WERI-Rb-1 (cell line): ENCODE measurements at regions not wholly inside any gene's neighbourhood (a gene's known extent, or its start where the extent isn't known, plus 50 kb on each side); places are given as distances from the start of the nearest gene placed in this dataset.

ENCODE experiments used
- DNase-seq: peaks from one replicate; pipeline ENCODE4 v3.0.0-alpha.2; 2020
- H3K27ac ChIP-seq: fragments of 250-450 bp; sonication (Bioruptor Pico); 2 replicates; pipeline ENCODE4 v1.5.1; 2020; ENCODE audit warnings: mild to moderate bottlenecking, moderate library complexity
- H3K27me3 ChIP-seq: fragments of 250-450 bp; sonication (Bioruptor Pico); 2 replicates; pipeline ENCODE4 v1.5.1; 2021; ENCODE audit warnings: mild to moderate bottlenecking, low read depth, moderate library complexity; ENCODE audit not compliant: insufficient read depth, severe bottlenecking
- H3K36me3 ChIP-seq: fragments of 250-450 bp; sonication (Bioruptor Pico); 2 replicates; pipeline ENCODE4 v1.5.1; 2020; ENCODE audit warnings: mild to moderate bottlenecking, moderate library complexity
- H3K4me3 ChIP-seq: 2 replicates; pipeline ENCODE4 v1.5.1; 2011; ENCODE audit warnings: low read depth, mild to moderate bottlenecking, control low read depth, low read length
- H3K9me3 ChIP-seq: fragments of 250-450 bp; sonication (Bioruptor Pico); 2 replicates; pipeline ENCODE4 v1.5.1; 2021; ENCODE audit warnings: mild to moderate bottlenecking, moderate library complexity; ENCODE audit not compliant: severe bottlenecking
- TF ChIP-seq, protein P1 (sequence below): IDR thresholded peaks from 2 replicates; pipeline ENCODE4 v1.5.1; 2011; ENCODE audit warnings: low read depth, mild to moderate bottlenecking, control low read depth, inconsistent platforms, low read length

DNA sequence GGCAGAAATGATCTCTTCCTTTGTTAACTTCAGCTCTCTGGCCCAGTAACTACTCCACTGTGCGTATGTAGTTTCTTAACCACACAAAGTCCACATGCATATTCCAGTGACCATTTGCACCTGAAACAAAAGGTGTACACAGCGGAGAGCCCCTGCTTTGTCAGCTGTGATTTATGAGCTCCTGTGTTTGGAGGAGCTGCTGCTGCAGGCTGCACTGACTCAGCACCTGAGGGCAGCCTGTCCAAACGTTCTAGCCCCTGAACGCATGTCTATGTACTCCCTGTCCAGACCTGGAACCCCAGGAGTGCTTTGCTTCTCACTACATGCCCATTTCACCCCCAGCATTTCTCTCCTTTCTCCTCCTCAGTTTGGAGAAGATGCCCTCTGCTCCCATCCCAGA lies 216.1 kb downstream of the ABCC12 start:
- Histone ChIP-seq H3K36me3 (no peaks in the 10 kb centered on the region), H3K9me3 (no peaks in the 10 kb centered on the region), H3K27me3 (no peaks in the 10 kb centered on the region), H3K4me3 (no peak overlapping the region), H3K27ac (no peak overlapping the region)
- TF ChIP-seq, protein P1, sequence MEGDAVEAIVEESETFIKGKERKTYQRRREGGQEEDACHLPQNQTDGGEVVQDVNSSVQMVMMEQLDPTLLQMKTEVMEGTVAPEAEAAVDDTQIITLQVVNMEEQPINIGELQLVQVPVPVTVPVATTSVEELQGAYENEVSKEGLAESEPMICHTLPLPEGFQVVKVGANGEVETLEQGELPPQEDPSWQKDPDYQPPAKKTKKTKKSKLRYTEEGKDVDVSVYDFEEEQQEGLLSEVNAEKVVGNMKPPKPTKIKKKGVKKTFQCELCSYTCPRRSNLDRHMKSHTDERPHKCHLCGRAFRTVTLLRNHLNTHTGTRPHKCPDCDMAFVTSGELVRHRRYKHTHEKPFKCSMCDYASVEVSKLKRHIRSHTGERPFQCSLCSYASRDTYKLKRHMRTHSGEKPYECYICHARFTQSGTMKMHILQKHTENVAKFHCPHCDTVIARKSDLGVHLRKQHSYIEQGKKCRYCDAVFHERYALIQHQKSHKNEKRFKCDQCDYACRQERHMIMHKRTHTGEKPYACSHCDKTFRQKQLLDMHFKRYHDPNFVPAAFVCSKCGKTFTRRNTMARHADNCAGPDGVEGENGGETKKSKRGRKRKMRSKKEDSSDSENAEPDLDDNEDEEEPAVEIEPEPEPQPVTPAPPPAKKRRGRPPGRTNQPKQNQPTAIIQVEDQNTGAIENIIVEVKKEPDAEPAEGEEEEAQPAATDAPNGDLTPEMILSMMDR: no peak
- DNase-seq: no peak

DNA sequence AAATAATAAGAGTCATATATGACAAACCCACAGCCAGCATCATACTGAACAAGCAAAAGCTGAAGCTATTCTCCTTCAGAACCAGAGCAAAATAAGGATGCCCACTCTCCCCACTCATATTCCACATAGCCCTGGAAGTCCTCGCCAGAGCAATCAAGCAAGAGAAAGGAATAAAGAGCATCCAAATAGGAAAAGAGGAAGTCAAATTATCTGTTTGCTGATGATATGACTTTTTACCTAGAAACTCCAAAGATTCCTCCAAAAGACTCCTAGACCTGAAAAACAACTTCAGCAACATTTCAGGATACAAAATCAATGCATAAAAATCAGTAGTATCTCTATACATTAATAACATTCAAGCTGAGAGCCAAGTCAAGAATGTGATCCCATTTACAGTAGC lies 217.5 kb downstream of the ABCC12 start:
- Histone ChIP-seq H3K9me3 (no peaks in the 10 kb centered on the region), H3K27me3 (no peaks in the 10 kb centered on the region), H3K36me3 (no peaks in the 10 kb centered on the region), H3K27ac (no peak overlapping the region), H3K4me3 (no peak overlapping the region)
- TF ChIP-seq, protein P1: no peak
- DNase-seq: no peak

DNA sequence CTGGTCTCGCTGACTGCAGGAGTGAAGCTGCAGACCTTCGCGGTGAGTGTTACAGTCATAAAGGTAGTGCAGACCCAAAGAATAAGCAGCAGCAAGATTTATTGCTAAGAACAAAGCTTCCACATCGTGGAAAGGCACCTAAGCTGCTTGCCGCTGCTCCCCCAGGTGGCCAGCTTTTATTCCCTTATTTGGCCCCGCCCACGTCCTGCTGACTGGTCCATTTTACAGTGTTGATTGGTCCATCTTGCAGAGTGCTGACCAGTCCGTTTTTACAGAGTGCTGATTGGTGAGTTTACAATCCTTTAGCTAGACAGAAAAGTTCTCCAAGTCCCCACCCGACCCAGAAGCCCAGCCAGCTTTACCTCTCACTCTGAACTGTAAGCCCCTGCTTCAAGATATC lies 227.8 kb downstream of the ABCC12 start:
- peak; percentile 32 for DNase-seq
- H3K27me3 ChIP-seq: no peaks in the 10 kb centered on the region
- TF ChIP-seq, protein P1: peak; percentile 20; the same call in 1 of the 2 replicates
- H3K27ac ChIP-seq: no peak overlapping the region
- no peaks in the 10 kb centered on the region for H3K36me3 ChIP-seq
- no peaks in the 10 kb centered on the region for H3K9me3 ChIP-seq
- no peak overlapping the region for H3K4me3 ChIP-seq

DNA sequence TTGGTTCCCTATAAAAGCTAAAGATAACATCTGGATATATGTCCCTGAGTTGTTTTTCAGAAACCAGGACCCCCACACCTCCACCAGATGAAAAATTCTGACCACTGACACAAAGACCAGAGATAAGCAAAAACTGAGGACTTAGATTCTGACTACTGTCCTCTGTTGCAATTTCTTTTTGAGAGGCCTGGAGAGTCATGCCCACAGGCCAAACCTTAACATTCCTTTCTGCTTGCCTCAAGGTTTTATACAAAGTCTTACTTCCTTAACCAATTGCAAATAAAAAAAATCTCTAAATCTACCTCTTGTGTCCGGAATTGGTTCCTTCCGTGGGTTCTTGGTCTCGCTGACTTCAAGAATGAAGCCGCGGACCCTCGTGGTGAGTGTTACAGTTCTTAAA lies 228.5 kb downstream of the ABCC12 start:
- Histone ChIP-seq H3K9me3 (no peaks in the 10 kb centered on the region), H3K27me3 (no peaks in the 10 kb centered on the region), H3K36me3 (no peaks in the 10 kb centered on the region), H3K27ac (no peak overlapping the region), H3K4me3 (no peak overlapping the region)
- TF ChIP-seq, protein P1: no peak
- no peak for DNase-seq

DNA sequence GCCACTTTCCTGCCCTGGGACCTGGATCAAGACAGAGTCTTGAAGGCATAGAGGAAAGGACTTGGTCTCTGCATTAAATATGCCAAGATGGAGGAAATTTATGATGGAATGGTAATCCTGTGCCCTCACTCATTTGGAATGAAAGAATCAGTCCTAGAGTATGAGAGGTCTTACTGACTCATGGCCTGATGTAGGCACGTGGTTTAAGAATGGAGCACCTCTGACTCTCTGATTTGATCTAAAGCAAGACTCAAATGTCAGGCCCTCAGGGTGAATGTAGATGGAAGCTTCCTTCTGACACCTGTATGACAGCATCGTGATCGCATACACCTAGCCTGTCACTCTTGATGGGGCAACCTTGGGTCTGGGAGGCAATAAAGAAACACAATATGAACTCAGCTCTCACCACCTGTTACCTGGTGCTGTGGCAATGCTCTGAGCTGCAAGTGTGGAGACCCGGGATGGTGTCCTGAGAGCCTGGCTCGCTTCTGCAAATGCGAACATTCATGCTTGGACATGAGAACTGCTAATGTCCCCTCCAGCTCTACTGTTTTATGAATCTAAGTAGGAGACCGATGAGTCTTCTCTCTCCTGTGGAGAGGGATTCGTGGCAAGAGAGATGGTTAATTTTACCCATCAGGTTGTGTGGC lies 229.9 kb downstream of the ABCC12 start:
- DNase-seq: no peak

More for the DNA sequence above, 229.9 kb downstream of the ABCC12 start:
- H3K9me3 ChIP-seq: no peaks in the 10 kb centered on the region
- H3K4me3 ChIP-seq: no peak overlapping the region
- H3K27me3 ChIP-seq: no peaks in the 10 kb centered on the region
- no peak overlapping the region for H3K27ac ChIP-seq
- no peaks in the 10 kb centered on the region for H3K36me3 ChIP-seq
- TF ChIP-seq, protein P1: no peak
